GM11168 (cell line): ENCODE measurements at regions not wholly inside any gene's neighbourhood (a gene's known extent, or its start where the extent isn't known, plus 50 kb on each side); places are given as distances from the start of the nearest gene placed in this dataset.

Experiments
- in situ Hi-C: fragments of 300-500 bp; cut with MboI; formaldehyde crosslinking; loops from one replicate; pipeline ENCODE4 v1.12.0; 2022; ENCODE audit warnings: low sequenced_read_pairs; ENCODE audit not compliant: unreplicated experiment

- in situ Hi-C loops, result no loop called here
These were observed 130.6 kb upstream of the BTG1 start for GRCh38 chr12:92276276-92276675.

GRCh38 chr12:92275443-92276154 lies 130.0 kb upstream of the BTG1 start:
- in situ Hi-C loops, result no loop called here

GRCh38 chr12:92273076-92273475 lies 127.4 kb upstream of the BTG1 start:
- in situ Hi-C loops, result no loop called here

GRCh38 chr12:92272061-92272964 lies 126.7 kb upstream of the BTG1 start:
- in situ Hi-C loops, result no loop called here

- in situ Hi-C loops, result no loop called here
These were observed 125.7 kb upstream of the BTG1 start for GRCh38 chr12:92271341-92271740.

GRCh38 chr12:92270521-92270920 lies 124.9 kb upstream of the BTG1 start:
- in situ Hi-C loops, result no loop called here

- in situ Hi-C loops, result no loop called here
These were observed 123.3 kb upstream of the BTG1 start for GRCh38 chr12:92268946-92269345.

GRCh38 chr12:92261692-92262091 lies 116.0 kb upstream of the BTG1 start:
- in situ Hi-C loops, result no loop called here

- in situ Hi-C loops, result no loop called here
These were observed 115.4 kb upstream of the BTG1 start for GRCh38 chr12:92261071-92261470.

- in situ Hi-C loops, result no loop called here
These were observed 114.1 kb upstream of the BTG1 start for GRCh38 chr12:92259696-92260251.

- in situ Hi-C loops, result no loop called here
These were observed 113.6 kb upstream of the BTG1 start for GRCh38 chr12:92259291-92259690.

- in situ Hi-C loops, result no loop called here
These were observed 111.6 kb upstream of the BTG1 start for GRCh38 chr12:92257261-92257660.

- in situ Hi-C loops, result no loop called here
These were observed 110.1 kb upstream of the BTG1 start for GRCh38 chr12:92255741-92256140.

GRCh38 chr12:92253301-92253700 lies 107.7 kb upstream of the BTG1 start:
- in situ Hi-C loops, result no loop called here

GRCh38 chr12:92248977-92249376 lies 103.3 kb upstream of the BTG1 start:
- in situ Hi-C loops, result no loop called here

- in situ Hi-C loops, result no loop called here
These were observed 98.4 kb upstream of the BTG1 start for GRCh38 chr12:92244036-92244435.

- in situ Hi-C loops, result no loop called here
These were observed 97.3 kb upstream of the BTG1 start for GRCh38 chr12:92242907-92243306.

GRCh38 chr12:92237762-92238523 lies 92.3 kb upstream of the BTG1 start:
- in situ Hi-C loops, result no loop called here

- in situ Hi-C loops, result no loop called here
These were observed 91.6 kb upstream of the BTG1 start for GRCh38 chr12:92237262-92237661.

- in situ Hi-C loops, result no loop called here
These were observed 90.2 kb upstream of the BTG1 start for GRCh38 chr12:92235703-92236472.
